ENCODE measurements at regions not wholly inside any gene's neighbourhood (a gene's known extent, or its start where the extent isn't known, plus 50 kb on each side); places are given as distances from the start of the nearest gene placed in this dataset.

GRCh38 chr15:38828031-38828532 lies 263.5 kb upstream of the RASGRP1 start (continued):
- TF ChIP-seq, protein P1, sequence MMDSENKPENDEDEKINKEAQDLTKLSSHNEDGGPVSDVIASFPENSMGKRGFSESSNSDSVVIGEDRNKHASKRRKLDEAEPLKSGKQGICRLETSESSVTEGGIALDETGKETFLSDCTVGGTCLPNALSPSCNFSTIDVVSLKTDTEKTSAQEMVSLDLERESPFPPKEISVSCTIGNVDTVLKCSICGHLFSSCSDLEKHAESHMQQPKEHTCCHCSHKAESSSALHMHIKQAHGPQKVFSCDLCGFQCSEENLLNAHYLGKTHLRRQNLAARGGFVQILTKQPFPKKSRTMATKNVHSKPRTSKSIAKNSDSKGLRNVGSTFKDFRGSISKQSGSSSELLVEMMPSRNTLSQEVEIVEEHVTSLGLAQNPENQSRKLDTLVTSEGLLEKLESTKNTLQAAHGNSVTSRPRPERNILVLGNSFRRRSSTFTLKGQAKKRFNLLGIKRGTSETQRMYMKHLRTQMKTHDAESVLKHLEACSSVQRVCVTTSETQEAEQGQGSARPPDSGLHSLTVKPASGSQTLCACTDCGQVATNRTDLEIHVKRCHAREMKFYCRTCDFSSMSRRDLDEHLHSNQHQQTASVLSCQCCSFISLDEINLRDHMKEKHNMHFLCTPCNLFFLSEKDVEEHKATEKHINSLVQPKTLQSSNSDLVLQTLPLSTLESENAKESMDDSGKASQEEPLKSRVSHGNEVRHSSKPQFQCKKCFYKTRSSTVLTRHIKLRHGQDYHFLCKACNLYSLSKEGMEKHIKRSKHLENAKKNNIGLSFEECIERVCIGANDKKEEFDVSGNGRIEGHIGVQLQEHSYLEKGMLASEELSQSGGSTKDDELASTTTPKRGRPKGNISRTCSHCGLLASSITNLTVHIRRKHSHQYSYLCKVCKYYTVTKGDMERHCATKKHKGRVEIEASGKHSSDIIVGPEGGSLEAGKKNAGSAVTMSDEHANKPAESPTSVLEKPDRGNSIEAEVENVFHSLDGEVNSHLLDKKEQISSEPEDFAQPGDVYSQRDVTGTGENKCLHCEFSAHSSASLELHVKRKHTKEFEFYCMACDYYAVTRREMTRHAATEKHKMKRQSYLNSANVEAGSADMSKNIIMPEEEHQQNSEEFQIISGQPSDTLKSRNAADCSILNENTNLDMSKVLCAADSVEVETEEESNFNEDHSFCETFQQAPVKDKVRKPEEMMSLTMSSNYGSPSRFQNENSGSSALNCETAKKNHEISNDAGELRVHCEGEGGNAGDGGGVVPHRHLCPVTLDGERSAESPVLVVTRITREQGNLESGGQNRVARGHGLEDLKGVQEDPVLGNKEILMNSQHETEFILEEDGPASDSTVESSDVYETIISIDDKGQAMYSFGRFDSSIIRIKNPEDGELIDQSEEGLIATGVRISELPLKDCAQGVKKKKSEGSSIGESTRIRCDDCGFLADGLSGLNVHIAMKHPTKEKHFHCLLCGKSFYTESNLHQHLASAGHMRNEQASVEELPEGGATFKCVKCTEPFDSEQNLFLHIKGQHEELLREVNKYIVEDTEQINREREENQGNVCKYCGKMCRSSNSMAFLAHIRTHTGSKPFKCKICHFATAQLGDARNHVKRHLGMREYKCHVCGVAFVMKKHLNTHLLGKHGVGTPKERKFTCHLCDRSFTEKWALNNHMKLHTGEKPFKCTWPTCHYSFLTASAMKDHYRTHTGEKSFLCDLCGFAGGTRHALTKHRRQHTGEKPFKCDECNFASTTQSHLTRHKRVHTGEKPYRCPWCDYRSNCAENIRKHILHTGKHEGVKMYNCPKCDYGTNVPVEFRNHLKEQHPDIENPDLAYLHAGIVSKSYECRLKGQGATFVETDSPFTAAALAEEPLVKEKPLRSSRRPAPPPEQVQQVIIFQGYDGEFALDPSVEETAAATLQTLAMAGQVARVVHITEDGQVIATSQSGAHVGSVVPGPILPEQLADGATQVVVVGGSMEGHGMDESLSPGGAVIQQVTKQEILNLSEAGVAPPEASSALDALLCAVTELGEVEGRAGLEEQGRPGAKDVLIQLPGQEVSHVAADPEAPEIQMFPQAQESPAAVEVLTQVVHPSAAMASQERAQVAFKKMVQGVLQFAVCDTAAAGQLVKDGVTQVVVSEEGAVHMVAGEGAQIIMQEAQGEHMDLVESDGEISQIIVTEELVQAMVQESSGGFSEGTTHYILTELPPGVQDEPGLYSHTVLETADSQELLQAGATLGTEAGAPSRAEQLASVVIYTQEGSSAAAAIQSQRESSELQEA (CRISPR knock-in tag; IDR thresholded peaks at IDR 0.05; ENCODE audit: not compliant biosample characterization) = no peak
- TF ChIP-seq ZIK1 (CRISPR knock-in tag; IDR thresholded peaks at IDR 0.05; ENCODE audit: borderline replicate concordance, low read depth) = no peak
- no peak for TF ChIP-seq KDM5A (IDR thresholded peaks at IDR 0.05; ENCODE audit: borderline replicate concordance, low read length)
- no peak for TF ChIP-seq ZNF629 (CRISPR knock-in tag; conservative IDR thresholded peaks at IDR 0.05)
- TF ChIP-seq, protein P2, sequence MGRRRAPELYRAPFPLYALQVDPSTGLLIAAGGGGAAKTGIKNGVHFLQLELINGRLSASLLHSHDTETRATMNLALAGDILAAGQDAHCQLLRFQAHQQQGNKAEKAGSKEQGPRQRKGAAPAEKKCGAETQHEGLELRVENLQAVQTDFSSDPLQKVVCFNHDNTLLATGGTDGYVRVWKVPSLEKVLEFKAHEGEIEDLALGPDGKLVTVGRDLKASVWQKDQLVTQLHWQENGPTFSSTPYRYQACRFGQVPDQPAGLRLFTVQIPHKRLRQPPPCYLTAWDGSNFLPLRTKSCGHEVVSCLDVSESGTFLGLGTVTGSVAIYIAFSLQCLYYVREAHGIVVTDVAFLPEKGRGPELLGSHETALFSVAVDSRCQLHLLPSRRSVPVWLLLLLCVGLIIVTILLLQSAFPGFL (CRISPR knock-in tag; IDR thresholded peaks at IDR 0.05) = no peak
- TF ChIP-seq NR3C1 (CRISPR knock-in tag; IDR thresholded peaks at IDR 0.05) = no peak
- no peak for TF ChIP-seq XBP1 (CRISPR knock-in tag; IDR thresholded peaks at IDR 0.05)
